ENCODE measurements at regions not wholly inside any gene's neighbourhood (a gene's known extent, or its start where the extent isn't known, plus 50 kb on each side); places are given as distances from the start of the nearest gene placed in this dataset.

DNA sequence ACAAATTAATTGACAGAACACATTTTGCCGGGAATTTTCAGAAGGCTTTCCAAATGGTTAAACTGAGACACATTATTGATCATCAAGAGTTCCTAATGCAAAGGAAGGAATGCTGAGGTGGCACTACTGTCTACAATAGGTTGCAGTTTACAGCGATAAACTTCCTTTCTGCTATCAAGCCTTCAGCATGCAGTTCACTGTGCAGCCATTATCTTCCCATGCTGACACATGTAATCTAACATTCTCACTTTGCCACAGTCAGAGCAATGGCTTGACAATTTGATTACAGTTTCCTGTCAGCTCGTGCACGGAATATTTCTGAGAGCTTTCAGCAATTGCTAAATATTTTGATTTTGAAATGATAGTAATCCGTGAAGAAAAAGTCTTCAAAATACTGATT is 166.9 kb upstream of the PRMT6 start:
- no peaks in the 10 kb centered on the region for H4K20me1 ChIP-seq (ENCODE audit: insufficient read depth, low read length, poor library complexity, severe bottlenecking)
- no peak overlapping the region for H3K9ac ChIP-seq (ENCODE audit: low read depth, low read length, poor library complexity, severe bottlenecking)
- no peaks in the 10 kb centered on the region for H3K9me3 ChIP-seq (ENCODE audit: insufficient read depth, low read depth, low read length)
- H2AFZ ChIP-seq (ENCODE audit: low read length): no peak overlapping the region
- no peaks in the 10 kb centered on the region for H3K9me2 ChIP-seq (replicated peaks; ENCODE audit: low read depth, low read length)
- H3K4me1 ChIP-seq (ENCODE audit: insufficient read depth, low read length, poor library complexity, severe bottlenecking): no peaks in the 10 kb centered on the region
- H3K27me3 ChIP-seq (ENCODE audit: insufficient read depth, low read length, poor library complexity, severe bottlenecking): no peaks in the 10 kb centered on the region
- no peak for TF ChIP-seq EZH2phosphoT487 (IDR thresholded peaks at IDR 0.05; ENCODE audit: borderline replicate concordance)
- TF ChIP-seq, protein P1, sequence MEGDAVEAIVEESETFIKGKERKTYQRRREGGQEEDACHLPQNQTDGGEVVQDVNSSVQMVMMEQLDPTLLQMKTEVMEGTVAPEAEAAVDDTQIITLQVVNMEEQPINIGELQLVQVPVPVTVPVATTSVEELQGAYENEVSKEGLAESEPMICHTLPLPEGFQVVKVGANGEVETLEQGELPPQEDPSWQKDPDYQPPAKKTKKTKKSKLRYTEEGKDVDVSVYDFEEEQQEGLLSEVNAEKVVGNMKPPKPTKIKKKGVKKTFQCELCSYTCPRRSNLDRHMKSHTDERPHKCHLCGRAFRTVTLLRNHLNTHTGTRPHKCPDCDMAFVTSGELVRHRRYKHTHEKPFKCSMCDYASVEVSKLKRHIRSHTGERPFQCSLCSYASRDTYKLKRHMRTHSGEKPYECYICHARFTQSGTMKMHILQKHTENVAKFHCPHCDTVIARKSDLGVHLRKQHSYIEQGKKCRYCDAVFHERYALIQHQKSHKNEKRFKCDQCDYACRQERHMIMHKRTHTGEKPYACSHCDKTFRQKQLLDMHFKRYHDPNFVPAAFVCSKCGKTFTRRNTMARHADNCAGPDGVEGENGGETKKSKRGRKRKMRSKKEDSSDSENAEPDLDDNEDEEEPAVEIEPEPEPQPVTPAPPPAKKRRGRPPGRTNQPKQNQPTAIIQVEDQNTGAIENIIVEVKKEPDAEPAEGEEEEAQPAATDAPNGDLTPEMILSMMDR (conservative IDR thresholded peaks at IDR 0.05; ENCODE audit: low read length): no peak
- no peak overlapping the region for H3K4me2 ChIP-seq (ENCODE audit: low read depth, low read length, poor library complexity, severe bottlenecking)
- H3K4me3 ChIP-seq (ENCODE audit: low read length, poor library complexity, severe bottlenecking): no peak overlapping the region
- H3K36me3 ChIP-seq (ENCODE audit: insufficient read depth, low read length): no peaks in the 10 kb centered on the region
- H3F3A ChIP-seq (ENCODE audit: low read depth): no peaks in the 10 kb centered on the region
- no peaks in the 10 kb centered on the region for H3K79me2 ChIP-seq (ENCODE audit: insufficient read depth, low read length)

DNA sequence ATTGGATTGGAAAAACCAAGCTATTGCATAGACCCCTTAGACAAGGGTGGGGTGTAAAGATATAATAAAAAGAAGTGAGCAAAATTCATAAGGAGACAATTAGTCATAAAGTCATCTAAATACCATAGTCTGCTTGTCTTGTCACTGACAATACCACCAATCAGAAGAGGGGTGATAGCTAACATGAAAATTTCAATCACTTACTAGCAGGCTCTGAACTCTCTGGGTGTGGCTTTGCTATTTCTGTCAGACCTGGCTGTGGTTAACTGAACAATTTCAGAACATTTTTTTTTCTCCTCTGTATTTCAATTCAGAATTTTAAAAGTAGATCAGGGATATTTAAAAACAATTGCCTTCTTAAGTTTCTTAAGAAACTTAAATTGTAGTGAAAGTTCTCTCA is 158.5 kb upstream of the PRMT6 start:
- Histone ChIP-seq H4K20me1 (ENCODE audit: insufficient read depth, low read length, poor library complexity, severe bottlenecking) (no peaks in the 10 kb centered on the region), H2AFZ (ENCODE audit: low read length) (no peak overlapping the region), H3F3A (ENCODE audit: low read depth) (no peaks in the 10 kb centered on the region), H3K4me3 (ENCODE audit: low read length, poor library complexity, severe bottlenecking) (no peak overlapping the region), H3K36me3 (ENCODE audit: insufficient read depth, low read length) (no peaks in the 10 kb centered on the region), H3K4me2 (ENCODE audit: low read depth, low read length, poor library complexity, severe bottlenecking) (no peak overlapping the region), H3K9me3 (ENCODE audit: insufficient read depth, low read depth, low read length) (no peaks in the 10 kb centered on the region), H3K9me2 (replicated peaks; ENCODE audit: low read depth, low read length) (no peaks in the 10 kb centered on the region), H3K79me2 (ENCODE audit: insufficient read depth, low read length) (no peaks in the 10 kb centered on the region), H3K4me1 (ENCODE audit: insufficient read depth, low read length, poor library complexity, severe bottlenecking) (no peaks in the 10 kb centered on the region), H3K27me3 (ENCODE audit: insufficient read depth, low read length, poor library complexity, severe bottlenecking) (no peaks in the 10 kb centered on the region), H3K9ac (ENCODE audit: low read depth, low read length, poor library complexity, severe bottlenecking) (no peak overlapping the region)
- TF ChIP-seq, protein P1 (conservative IDR thresholded peaks at IDR 0.05; ENCODE audit: low read length): no peak
- TF ChIP-seq EZH2phosphoT487 (IDR thresholded peaks at IDR 0.05; ENCODE audit: borderline replicate concordance): no peak

DNA sequence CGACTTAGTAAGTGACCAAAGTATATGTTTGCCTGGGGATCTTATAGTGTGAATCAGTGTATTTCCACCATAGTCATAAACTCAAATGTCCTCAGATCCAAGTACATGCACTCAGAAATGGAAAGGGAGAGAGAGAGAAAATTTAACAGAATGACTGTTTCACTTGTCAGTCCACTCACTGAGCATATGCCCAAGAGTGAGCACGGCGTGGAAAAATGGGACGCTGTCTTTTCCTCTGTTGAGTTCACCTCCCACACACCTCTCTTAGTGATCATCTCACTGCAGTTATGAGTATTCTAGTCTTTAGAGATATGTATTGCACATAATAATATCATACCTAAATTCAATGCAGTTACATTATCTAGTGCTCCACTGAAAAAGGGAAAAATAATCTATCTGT is 156.8 kb upstream of the PRMT6 start:
- H3K4me2 ChIP-seq (ENCODE audit: low read depth, low read length, poor library complexity, severe bottlenecking): no peak overlapping the region
- no peak overlapping the region for H3K4me3 ChIP-seq (ENCODE audit: low read length, poor library complexity, severe bottlenecking)
- no peaks in the 10 kb centered on the region for H3F3A ChIP-seq (ENCODE audit: low read depth)
- no peak for TF ChIP-seq EZH2phosphoT487 (IDR thresholded peaks at IDR 0.05; ENCODE audit: borderline replicate concordance)
- TF ChIP-seq, protein P1 (conservative IDR thresholded peaks at IDR 0.05; ENCODE audit: low read length): no peak
- no peaks in the 10 kb centered on the region for H3K9me3 ChIP-seq (ENCODE audit: insufficient read depth, low read depth, low read length)
- no peaks in the 10 kb centered on the region for H3K4me1 ChIP-seq (ENCODE audit: insufficient read depth, low read length, poor library complexity, severe bottlenecking)
- H2AFZ ChIP-seq (ENCODE audit: low read length): no peak overlapping the region
- no peaks in the 10 kb centered on the region for H3K79me2 ChIP-seq (ENCODE audit: insufficient read depth, low read length)
- H3K9ac ChIP-seq (ENCODE audit: low read depth, low read length, poor library complexity, severe bottlenecking): no peak overlapping the region
- no peaks in the 10 kb centered on the region for H4K20me1 ChIP-seq (ENCODE audit: insufficient read depth, low read length, poor library complexity, severe bottlenecking)
- no peaks in the 10 kb centered on the region for H3K27me3 ChIP-seq (ENCODE audit: insufficient read depth, low read length, poor library complexity, severe bottlenecking)
- no peaks in the 10 kb centered on the region for H3K36me3 ChIP-seq (ENCODE audit: insufficient read depth, low read length)
- H3K9me2 ChIP-seq (replicated peaks; ENCODE audit: low read depth, low read length): no peaks in the 10 kb centered on the region
